ENCODE measurements at regions not wholly inside any gene's neighbourhood (a gene's known extent, or its start where the extent isn't known, plus 50 kb on each side); places are given as distances from the start of the nearest gene placed in this dataset.

DNA sequence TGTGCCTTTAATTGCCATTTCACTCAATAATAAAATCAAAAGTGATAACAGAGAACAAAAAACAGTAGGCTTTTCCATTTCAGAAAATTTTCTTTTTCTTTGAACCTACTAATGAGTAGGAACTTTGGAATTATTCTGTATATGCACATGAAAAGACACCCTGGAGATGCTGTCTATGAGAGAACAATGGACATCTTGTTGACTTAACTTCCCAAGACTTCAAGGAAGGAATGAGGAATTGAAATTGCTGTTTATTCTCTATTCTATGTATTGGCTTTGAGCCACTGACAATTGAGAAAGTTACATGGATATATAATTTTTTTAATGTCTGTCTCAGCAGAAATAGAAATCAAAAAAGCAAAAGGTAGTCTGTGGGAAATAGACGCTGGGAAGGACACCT is 98.6 kb upstream of the PCSK2 start:
- TF ChIP-seq EP300 (IDR thresholded peaks at IDR 0.05; ENCODE audit: borderline replicate concordance in 1 of 2, low read depth in 1 of 2, low read length in 1 of 2) (no peak), POLR2AphosphoS5 (IDR thresholded peaks at IDR 0.05; ENCODE audit: low read depth, low read length) (no peak), NRF1 (IDR thresholded peaks at IDR 0.05; ENCODE audit: low read depth, low read length) (no peak), MAX (IDR thresholded peaks at IDR 0.05; ENCODE audit: low read depth) (no peak)
- TF ChIP-seq, protein P1, sequence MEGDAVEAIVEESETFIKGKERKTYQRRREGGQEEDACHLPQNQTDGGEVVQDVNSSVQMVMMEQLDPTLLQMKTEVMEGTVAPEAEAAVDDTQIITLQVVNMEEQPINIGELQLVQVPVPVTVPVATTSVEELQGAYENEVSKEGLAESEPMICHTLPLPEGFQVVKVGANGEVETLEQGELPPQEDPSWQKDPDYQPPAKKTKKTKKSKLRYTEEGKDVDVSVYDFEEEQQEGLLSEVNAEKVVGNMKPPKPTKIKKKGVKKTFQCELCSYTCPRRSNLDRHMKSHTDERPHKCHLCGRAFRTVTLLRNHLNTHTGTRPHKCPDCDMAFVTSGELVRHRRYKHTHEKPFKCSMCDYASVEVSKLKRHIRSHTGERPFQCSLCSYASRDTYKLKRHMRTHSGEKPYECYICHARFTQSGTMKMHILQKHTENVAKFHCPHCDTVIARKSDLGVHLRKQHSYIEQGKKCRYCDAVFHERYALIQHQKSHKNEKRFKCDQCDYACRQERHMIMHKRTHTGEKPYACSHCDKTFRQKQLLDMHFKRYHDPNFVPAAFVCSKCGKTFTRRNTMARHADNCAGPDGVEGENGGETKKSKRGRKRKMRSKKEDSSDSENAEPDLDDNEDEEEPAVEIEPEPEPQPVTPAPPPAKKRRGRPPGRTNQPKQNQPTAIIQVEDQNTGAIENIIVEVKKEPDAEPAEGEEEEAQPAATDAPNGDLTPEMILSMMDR (IDR thresholded peaks at IDR 0.05) = no peak
- TF ChIP-seq, protein P2, sequence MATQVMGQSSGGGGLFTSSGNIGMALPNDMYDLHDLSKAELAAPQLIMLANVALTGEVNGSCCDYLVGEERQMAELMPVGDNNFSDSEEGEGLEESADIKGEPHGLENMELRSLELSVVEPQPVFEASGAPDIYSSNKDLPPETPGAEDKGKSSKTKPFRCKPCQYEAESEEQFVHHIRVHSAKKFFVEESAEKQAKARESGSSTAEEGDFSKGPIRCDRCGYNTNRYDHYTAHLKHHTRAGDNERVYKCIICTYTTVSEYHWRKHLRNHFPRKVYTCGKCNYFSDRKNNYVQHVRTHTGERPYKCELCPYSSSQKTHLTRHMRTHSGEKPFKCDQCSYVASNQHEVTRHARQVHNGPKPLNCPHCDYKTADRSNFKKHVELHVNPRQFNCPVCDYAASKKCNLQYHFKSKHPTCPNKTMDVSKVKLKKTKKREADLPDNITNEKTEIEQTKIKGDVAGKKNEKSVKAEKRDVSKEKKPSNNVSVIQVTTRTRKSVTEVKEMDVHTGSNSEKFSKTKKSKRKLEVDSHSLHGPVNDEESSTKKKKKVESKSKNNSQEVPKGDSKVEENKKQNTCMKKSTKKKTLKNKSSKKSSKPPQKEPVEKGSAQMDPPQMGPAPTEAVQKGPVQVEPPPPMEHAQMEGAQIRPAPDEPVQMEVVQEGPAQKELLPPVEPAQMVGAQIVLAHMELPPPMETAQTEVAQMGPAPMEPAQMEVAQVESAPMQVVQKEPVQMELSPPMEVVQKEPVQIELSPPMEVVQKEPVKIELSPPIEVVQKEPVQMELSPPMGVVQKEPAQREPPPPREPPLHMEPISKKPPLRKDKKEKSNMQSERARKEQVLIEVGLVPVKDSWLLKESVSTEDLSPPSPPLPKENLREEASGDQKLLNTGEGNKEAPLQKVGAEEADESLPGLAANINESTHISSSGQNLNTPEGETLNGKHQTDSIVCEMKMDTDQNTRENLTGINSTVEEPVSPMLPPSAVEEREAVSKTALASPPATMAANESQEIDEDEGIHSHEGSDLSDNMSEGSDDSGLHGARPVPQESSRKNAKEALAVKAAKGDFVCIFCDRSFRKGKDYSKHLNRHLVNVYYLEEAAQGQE (IDR thresholded peaks at IDR 0.05; ENCODE audit: low read depth, low read length) = no peak

Measured in SK-N-SH (cell line).